ENCODE measurements at regions not wholly inside any gene's neighbourhood (a gene's known extent, or its start where the extent isn't known, plus 50 kb on each side); places are given as distances from the start of the nearest gene placed in this dataset.

GRCh38 chr10:108862676-108863350 is 1060.5 kb downstream of the XPNPEP1 start:
- no peak for DNase-seq (ENCODE audit: low spot score)

GRCh38 chr10:108861181-108861754 is 1062.0 kb downstream of the XPNPEP1 start:
- no peak for DNase-seq (ENCODE audit: low spot score)

- no peak for DNase-seq (ENCODE audit: low spot score)
These were observed 1071.1 kb downstream of the XPNPEP1 start for GRCh38 chr10:108852211-108852610.

- no peak for DNase-seq (ENCODE audit: low spot score)
These were observed 1073.0 kb downstream of the XPNPEP1 start for GRCh38 chr10:108850138-108850854.

- DNase-seq (ENCODE audit: low spot score) = no peak
These were observed 1073.6 kb downstream of the XPNPEP1 start for GRCh38 chr10:108849688-108850087.

- DNase-seq (ENCODE audit: low spot score) = no peak
These were observed 1074.1 kb downstream of the XPNPEP1 start for GRCh38 chr10:108849186-108849585.

- DNase-seq (ENCODE audit: low spot score) = no peak
These were observed 1075.3 kb downstream of the XPNPEP1 start for GRCh38 chr10:108848046-108848445.

GRCh38 chr10:108840944-108841343 is 1082.4 kb downstream of the XPNPEP1 start:
- DNase-seq (ENCODE audit: low spot score) = no peak

- no peak for DNase-seq (ENCODE audit: low spot score)
These were observed 1086.9 kb downstream of the XPNPEP1 start for GRCh38 chr10:108836362-108836761.

GRCh38 chr10:108822026-108822425 is 1101.3 kb downstream of the XPNPEP1 start:
- DNase-seq (ENCODE audit: low spot score) = no peak

GRCh38 chr10:108819302-108819701 is 1104.0 kb downstream of the XPNPEP1 start:
- no peak for DNase-seq (ENCODE audit: low spot score)

GRCh38 chr10:108817584-108817983 is 1105.7 kb downstream of the XPNPEP1 start:
- no peak for DNase-seq (ENCODE audit: low spot score)

- no peak for DNase-seq (ENCODE audit: low spot score)
These were observed 1106.2 kb downstream of the XPNPEP1 start for GRCh38 chr10:108817135-108817534.

GRCh38 chr10:108812906-108813305 is 1110.4 kb downstream of the XPNPEP1 start:
- no peak for DNase-seq (ENCODE audit: low spot score)

GRCh38 chr10:108812296-108812695 is 1111.0 kb downstream of the XPNPEP1 start:
- DNase-seq (ENCODE audit: low spot score) = no peak

- no peak for DNase-seq (ENCODE audit: low spot score)
These were observed 1115.1 kb downstream of the XPNPEP1 start for GRCh38 chr10:108808228-108808627.

- no peak for DNase-seq (ENCODE audit: low spot score)
These were observed 1121.4 kb downstream of the XPNPEP1 start for GRCh38 chr10:108801775-108802517.

GRCh38 chr10:108801220-108801619 is 1122.1 kb downstream of the XPNPEP1 start:
- DNase-seq (ENCODE audit: low spot score) = no peak

GRCh38 chr10:108797573-108797972 is 1125.7 kb downstream of the XPNPEP1 start:
- no peak for DNase-seq (ENCODE audit: low spot score)

GRCh38 chr10:108791794-108792474 is 1131.4 kb downstream of the XPNPEP1 start:
- DNase-seq (ENCODE audit: low spot score) = no peak

- DNase-seq (ENCODE audit: low spot score) = no peak
These were observed 1132.3 kb downstream of the XPNPEP1 start for GRCh38 chr10:108791030-108791429.

GRCh38 chr10:108789919-108790318 is 1133.4 kb downstream of the XPNPEP1 start:
- DNase-seq (ENCODE audit: low spot score) = no peak
